ENCODE measurements at regions not wholly inside any gene's neighbourhood (a gene's known extent, or its start where the extent isn't known, plus 50 kb on each side); places are given as distances from the start of the nearest gene placed in this dataset.

DNA sequence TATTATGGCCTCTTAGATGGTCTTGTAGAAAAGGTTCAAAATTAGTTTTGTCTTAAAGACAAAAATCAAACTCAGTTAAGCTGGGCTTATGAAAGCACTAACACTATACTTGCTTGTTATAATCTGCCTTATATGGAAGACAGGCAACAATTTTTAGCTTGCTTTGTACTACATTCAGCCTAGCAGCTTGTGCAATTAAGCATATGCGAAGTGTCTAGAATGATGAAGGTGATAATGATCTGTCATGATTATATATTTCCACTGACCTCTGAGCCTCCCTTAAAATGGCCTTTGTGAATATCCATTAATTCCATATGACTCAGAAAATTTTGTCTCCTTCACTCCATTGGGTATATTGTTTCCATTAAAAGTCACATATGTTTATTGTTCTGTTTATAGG is 834.9 kb downstream of the OLFM4 start:
- TF ChIP-seq, protein P1, sequence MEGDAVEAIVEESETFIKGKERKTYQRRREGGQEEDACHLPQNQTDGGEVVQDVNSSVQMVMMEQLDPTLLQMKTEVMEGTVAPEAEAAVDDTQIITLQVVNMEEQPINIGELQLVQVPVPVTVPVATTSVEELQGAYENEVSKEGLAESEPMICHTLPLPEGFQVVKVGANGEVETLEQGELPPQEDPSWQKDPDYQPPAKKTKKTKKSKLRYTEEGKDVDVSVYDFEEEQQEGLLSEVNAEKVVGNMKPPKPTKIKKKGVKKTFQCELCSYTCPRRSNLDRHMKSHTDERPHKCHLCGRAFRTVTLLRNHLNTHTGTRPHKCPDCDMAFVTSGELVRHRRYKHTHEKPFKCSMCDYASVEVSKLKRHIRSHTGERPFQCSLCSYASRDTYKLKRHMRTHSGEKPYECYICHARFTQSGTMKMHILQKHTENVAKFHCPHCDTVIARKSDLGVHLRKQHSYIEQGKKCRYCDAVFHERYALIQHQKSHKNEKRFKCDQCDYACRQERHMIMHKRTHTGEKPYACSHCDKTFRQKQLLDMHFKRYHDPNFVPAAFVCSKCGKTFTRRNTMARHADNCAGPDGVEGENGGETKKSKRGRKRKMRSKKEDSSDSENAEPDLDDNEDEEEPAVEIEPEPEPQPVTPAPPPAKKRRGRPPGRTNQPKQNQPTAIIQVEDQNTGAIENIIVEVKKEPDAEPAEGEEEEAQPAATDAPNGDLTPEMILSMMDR (IDR thresholded peaks at IDR 0.05) = no peak
- ATAC-seq (ENCODE audit: insufficient number of reproducible peaks, low FRiP score, low read depth) (no peak), DNase-seq (ENCODE audit: low spot score) (no peak)

DNA sequence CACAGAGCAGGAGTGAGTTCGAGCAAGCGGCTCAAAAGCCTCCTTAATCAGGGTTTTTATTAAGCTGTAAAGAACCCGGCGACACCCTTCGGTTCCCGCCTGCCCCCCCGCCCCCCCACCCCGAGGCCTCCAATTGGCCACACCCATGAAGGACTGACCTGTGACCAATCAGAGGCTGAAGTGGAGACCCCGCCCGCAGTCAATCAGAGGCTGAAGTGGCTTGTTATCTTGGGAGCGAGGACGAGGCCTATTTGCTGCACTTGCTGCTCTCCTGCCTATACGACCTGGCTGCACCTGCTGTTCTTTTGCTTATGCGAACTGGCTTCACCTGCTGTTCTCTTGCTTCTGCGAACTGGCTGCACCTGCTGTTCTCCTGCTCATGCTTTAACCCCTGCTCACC is 844.9 kb downstream of the OLFM4 start:
- Histone ChIP-seq H3K27me3 (replicated peaks; ENCODE audit: insufficient read depth) (no peaks in the 10 kb centered on the region), H3K9me3 (no peaks in the 10 kb centered on the region), H3K27ac (no peak overlapping the region), H3K4me1 (ENCODE audit: control insufficient read depth in 1 of 2, low read depth in 2 of 2) (no peaks in the 10 kb centered on the region), H3K36me3 (no peaks in the 10 kb centered on the region), H3K4me3 (no peak overlapping the region)
- no peak for ATAC-seq (ENCODE audit: insufficient number of reproducible peaks, low FRiP score, low read depth)
- no peak for DNase-seq (ENCODE audit: low spot score)
- TF ChIP-seq, protein P1 (IDR thresholded peaks at IDR 0.05) = no peak

More for the DNA sequence above, 834.9 kb downstream of the OLFM4 start:
- Histone ChIP-seq H3K4me1 (ENCODE audit: control insufficient read depth in 1 of 2, low read depth in 2 of 2) (no peaks in the 10 kb centered on the region), H3K36me3 (no peaks in the 10 kb centered on the region), H3K4me3 (no peak overlapping the region), H3K27me3 (replicated peaks; ENCODE audit: insufficient read depth) (no peaks in the 10 kb centered on the region), H3K27ac (no peak overlapping the region), H3K9me3 (no peaks in the 10 kb centered on the region)

DNA sequence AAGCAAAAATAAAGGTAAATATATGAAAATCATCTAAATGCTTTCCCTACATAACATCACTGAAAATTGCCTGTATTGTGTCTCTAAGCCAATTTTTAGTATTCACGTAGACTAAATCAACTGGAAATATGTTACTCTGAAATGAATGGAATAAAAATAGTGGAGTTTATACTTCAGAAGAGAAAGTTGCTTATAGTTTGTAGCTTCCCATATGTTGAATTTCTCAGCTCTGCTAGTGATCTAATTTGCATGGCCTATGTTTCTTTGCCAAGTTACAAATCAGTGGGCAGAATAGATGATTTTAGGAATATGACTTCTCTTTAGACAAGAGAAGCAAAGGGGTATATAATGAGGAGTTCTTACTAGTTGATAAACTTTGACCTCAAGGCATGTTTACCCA is 850.2 kb downstream of the OLFM4 start:
- Histone ChIP-seq H3K9me3 (no peaks in the 10 kb centered on the region), H3K27ac (no peak overlapping the region), H3K27me3 (replicated peaks; ENCODE audit: insufficient read depth) (no peaks in the 10 kb centered on the region), H3K4me1 (ENCODE audit: control insufficient read depth in 1 of 2, low read depth in 2 of 2) (no peaks in the 10 kb centered on the region), H3K4me3 (no peak overlapping the region), H3K36me3 (no peaks in the 10 kb centered on the region)
- DNase-seq (ENCODE audit: low spot score) (no peak), ATAC-seq (ENCODE audit: insufficient number of reproducible peaks, low FRiP score, low read depth) (no peak)
- TF ChIP-seq, protein P1 (IDR thresholded peaks at IDR 0.05) = no peak

DNA sequence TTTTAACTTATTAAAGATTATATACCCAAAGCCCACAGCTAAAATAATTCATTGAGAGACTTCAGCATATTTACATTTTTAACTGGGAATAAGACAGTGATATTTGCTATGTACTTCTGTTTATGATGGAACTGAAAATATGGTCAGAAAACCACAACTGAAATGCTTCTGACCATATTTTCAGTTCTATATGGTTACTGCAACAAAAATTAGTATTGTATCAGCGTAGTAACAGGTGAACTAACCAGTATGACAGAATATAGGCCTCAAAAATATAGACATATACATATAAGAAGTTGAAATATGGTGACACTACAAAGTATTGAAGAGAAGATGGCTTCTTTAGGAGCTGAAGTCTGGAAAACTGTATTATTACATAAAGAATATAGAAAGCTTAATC is 857.4 kb downstream of the OLFM4 start:
- ATAC-seq (ENCODE audit: insufficient number of reproducible peaks, low FRiP score, low read depth) (no peak), DNase-seq (ENCODE audit: low spot score) (no peak)
- Histone ChIP-seq H3K27ac (no peak overlapping the region), H3K27me3 (replicated peaks; ENCODE audit: insufficient read depth) (no peaks in the 10 kb centered on the region), H3K4me3 (no peak overlapping the region), H3K9me3 (no peaks in the 10 kb centered on the region), H3K4me1 (ENCODE audit: control insufficient read depth in 1 of 2, low read depth in 2 of 2) (no peaks in the 10 kb centered on the region), H3K36me3 (no peaks in the 10 kb centered on the region)
- TF ChIP-seq, protein P1 (IDR thresholded peaks at IDR 0.05) = no peak

DNA sequence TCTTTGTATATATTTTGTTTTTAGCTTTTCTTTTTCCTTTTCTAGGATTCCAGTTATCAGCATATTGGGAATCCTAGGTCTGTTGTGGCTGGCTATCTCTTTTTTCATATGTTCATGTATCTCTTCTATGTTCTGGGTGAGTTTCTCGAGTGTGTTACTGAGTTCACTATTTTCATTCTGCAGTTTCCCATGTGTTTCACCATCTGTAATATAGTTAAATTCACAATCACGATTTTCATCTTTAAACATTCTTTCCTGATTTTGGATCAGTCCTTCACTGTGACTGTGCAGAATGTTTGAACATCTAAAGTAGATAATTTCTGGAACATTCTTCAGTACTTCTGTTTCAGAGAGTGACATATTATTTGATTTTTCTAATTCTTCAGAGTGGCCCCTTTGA is 862.1 kb downstream of the OLFM4 start:
- ATAC-seq (ENCODE audit: insufficient number of reproducible peaks, low FRiP score, low read depth) = no peak
- Histone ChIP-seq H3K27ac (no peak overlapping the region), H3K4me1 (ENCODE audit: control insufficient read depth in 1 of 2, low read depth in 2 of 2) (no peaks in the 10 kb centered on the region), H3K4me3 (no peak overlapping the region), H3K27me3 (replicated peaks; ENCODE audit: insufficient read depth) (no peaks in the 10 kb centered on the region), H3K9me3 (no peaks in the 10 kb centered on the region), H3K36me3 (no peaks in the 10 kb centered on the region)
- no peak for DNase-seq (ENCODE audit: low spot score)
- TF ChIP-seq, protein P1 (IDR thresholded peaks at IDR 0.05) = no peak
